GM12864 (cell line): ENCODE measurements at regions not wholly inside any gene's neighbourhood (a gene's known extent, or its start where the extent isn't known, plus 50 kb on each side); places are given as distances from the start of the nearest gene placed in this dataset.

Source experiments
- DNase-seq: peaks from one replicate; pipeline ENCODE4 v3.0.0-alpha.2; 2011; ENCODE audit warnings: low read depth
- H3K4me3 ChIP-seq: 2 replicates; pipeline ENCODE4 v1.5.1; 2011; ENCODE audit warnings: mild to moderate bottlenecking, low read depth, low read length, control low read depth
- CTCF ChIP-seq: IDR thresholded peaks from 2 replicates; pipeline ENCODE4 v1.5.1; 2011; ENCODE audit warnings: low read depth, mild to moderate bottlenecking, moderate library complexity, low read length, control low read depth, inconsistent platforms; ENCODE audit errors: missing control alignments

- no peak overlapping the region for H3K4me3 ChIP-seq
- TF ChIP-seq CTCF: no peak
- DNase-seq: no peak
These were observed 249.8 kb downstream of the NR2F1-AS1 start for GRCh38 chr5:93331241-93331640.

DNA sequence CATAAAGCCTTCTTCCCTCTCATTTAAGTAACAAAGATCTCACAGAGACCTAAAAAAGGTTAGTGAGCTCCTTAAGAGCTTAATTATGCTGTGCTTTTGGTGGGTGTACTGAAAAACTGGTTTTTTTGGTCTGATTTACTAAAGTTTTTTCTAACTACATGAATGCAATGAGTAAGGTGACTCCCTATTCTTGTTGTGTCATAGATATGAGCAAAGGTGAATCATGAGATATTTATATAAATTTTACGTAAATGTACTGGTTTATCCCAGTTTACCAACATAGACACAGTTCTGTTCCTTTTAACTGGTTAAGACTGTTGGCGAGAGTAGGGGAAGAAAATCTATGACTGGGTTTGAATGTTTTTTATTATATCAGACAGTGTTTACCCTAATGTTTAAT lies 250.5 kb downstream of the NR2F1-AS1 start:
- no peak for TF ChIP-seq CTCF
- no peak overlapping the region for H3K4me3 ChIP-seq
- DNase-seq: no peak

DNA sequence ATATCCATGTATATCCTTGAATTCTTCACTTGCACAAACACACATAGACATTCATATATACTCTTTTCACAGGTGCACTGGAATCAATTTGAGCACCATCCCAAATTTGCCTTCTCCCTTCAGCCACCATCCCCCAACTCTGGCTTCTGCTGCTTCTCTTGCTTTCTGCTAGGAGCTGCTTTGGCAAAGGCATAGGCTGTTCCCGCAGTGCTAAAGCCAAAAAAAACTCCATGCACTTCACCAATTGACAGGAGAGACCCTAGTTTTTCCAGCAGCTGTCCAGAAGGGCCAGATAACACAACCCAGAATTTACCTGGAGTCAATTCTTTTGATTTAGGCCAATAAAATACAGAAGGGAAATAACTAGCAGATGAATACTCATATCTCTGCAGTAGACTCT lies 251.3 kb downstream of the NR2F1-AS1 start:
- H3K4me3 ChIP-seq: no peak overlapping the region
- no peak for TF ChIP-seq CTCF
- no peak for DNase-seq

GRCh38 chr5:93328833-93329232 lies 252.2 kb downstream of the NR2F1-AS1 start:
- no peak for TF ChIP-seq CTCF
- H3K4me3 ChIP-seq: no peak overlapping the region
- no peak for DNase-seq

- no peak overlapping the region for H3K4me3 ChIP-seq
- no peak for DNase-seq
- TF ChIP-seq CTCF: no peak
These were observed 253.4 kb downstream of the NR2F1-AS1 start for GRCh38 chr5:93327605-93328004.

- no peak overlapping the region for H3K4me3 ChIP-seq
- DNase-seq: no peak
- TF ChIP-seq CTCF: no peak
These were observed 255.1 kb downstream of the NR2F1-AS1 start for GRCh38 chr5:93325946-93326345.

- no peak for DNase-seq
- H3K4me3 ChIP-seq: no peak overlapping the region
These were observed 257.8 kb downstream of the NR2F1-AS1 start for GRCh38 chr5:93322974-93323860.

More at GRCh38 chr5:93322974-93323860, 257.8 kb downstream of the NR2F1-AS1 start:
- TF ChIP-seq CTCF: no peak
